HEK293 (cell line): ENCODE measurements at regions not wholly inside any gene's neighbourhood (a gene's known extent, or its start where the extent isn't known, plus 50 kb on each side); places are given as distances from the start of the nearest gene placed in this dataset.

Experiments
- CTCF ChIA-PET: fragments of 350-600 bp; formaldehyde crosslinking; extraction: SDS; loops from one replicate; lab custom pipeline; 2021; ENCODE audit warnings: antibody characterized with exemption; lab: Yijun Ruan, JAX
- POLR2A ChIA-PET: fragments of 300-600 bp; formaldehyde crosslinking; extraction: SDS; loops from one replicate; lab custom pipeline; 2020; ENCODE audit warnings: antibody characterized with exemption, inconsistent platforms; lab: Yijun Ruan, JAX
- H3K27ac ChIP-seq: fragments of 200-500 bp; sonication (Bioruptor generic); 2 replicates; pipeline ENCODE4 v1.5.1; 2014; ENCODE audit warnings: low read depth, low read length, control low read depth, inconsistent platforms; ENCODE audit errors: extremely low read depth
- H3K36me3 ChIP-seq, 2 experiments: fragments of 200-500 bp in 1 of 2; sonication (Bioruptor generic) in 1 of 2; 1 replicate in 1 of 2; 2 replicates in 1 of 2; pipeline ENCODE4 v1.5.1; 2014 to 2017; ENCODE audit warnings: inconsistent platforms in 2 of 2, low read length in 2 of 2; ENCODE audit not compliant: control insufficient read depth in 2 of 2, insufficient read depth in 1 of 2
- H3K4me1 ChIP-seq: fragments of 200-500 bp; sonication (Bioruptor generic); 2 replicates; pipeline ENCODE4 v1.5.1; 2014; ENCODE audit warnings: mild to moderate bottlenecking, low read length, inconsistent platforms; ENCODE audit not compliant: control insufficient read depth, insufficient read depth
- H3K4me3 ChIP-seq: 2 replicates; pipeline ENCODE4 v1.5.1; 2011; ENCODE audit warnings: low read depth, mild to moderate bottlenecking, control low read depth, low read length, moderate library complexity
- H3K9me3 ChIP-seq: fragments of 200-500 bp; sonication (Bioruptor generic); 2 replicates; pipeline ENCODE4 v1.5.1; 2014; ENCODE audit warnings: low read depth, low read length, inconsistent platforms; ENCODE audit not compliant: control insufficient read depth, insufficient read depth
- BCL11B ChIP-seq: fragments of 450-650 bp; formaldehyde crosslinking; IDR thresholded peaks from 2 replicates; pipeline ENCODE4 v1.5.1; 2016; ENCODE audit warnings: low read depth, missing biosample characterization, missing genetic modification characterization
- PRDM1 ChIP-seq: fragments of 450-650 bp; formaldehyde crosslinking; IDR thresholded peaks from 2 replicates; pipeline ENCODE4; 2016; ENCODE audit warnings: missing biosample characterization, missing genetic modification characterization
- PRDM10 ChIP-seq: fragments of 450-650 bp; formaldehyde crosslinking; IDR thresholded peaks from 2 replicates; pipeline ENCODE4 v1.5.1; 2016; ENCODE audit warnings: missing biosample characterization, missing genetic modification characterization
- SALL2 ChIP-seq: fragments of 450-650 bp; formaldehyde crosslinking; IDR thresholded peaks from 2 replicates; pipeline ENCODE4 v1.5.0; 2017; ENCODE audit warnings: missing biosample characterization, mild to moderate bottlenecking, missing genetic modification characterization, borderline replicate concordance
- ZFP3 ChIP-seq: fragments of 450-650 bp; formaldehyde crosslinking; IDR thresholded peaks from 2 replicates; pipeline ENCODE4 v1.5.1; 2016; ENCODE audit warnings: low read depth, missing biosample characterization, missing genetic modification characterization
- ZIC2 ChIP-seq: fragments of 450-650 bp; formaldehyde crosslinking; IDR thresholded peaks from 2 replicates; pipeline ENCODE4 v1.5.1; 2016; ENCODE audit warnings: missing biosample characterization, missing genetic modification characterization
- ZNF211 ChIP-seq: fragments of 450-650 bp; formaldehyde crosslinking; IDR thresholded peaks from 2 replicates; pipeline ENCODE4 v1.5.1; 2016; ENCODE audit warnings: low read depth, missing biosample characterization, missing genetic modification characterization
- ZNF214 ChIP-seq: fragments of 450-650 bp; formaldehyde crosslinking; IDR thresholded peaks from 2 replicates; pipeline ENCODE4 v1.5.1; 2017; ENCODE audit warnings: missing biosample characterization, mild to moderate bottlenecking, missing genetic modification characterization, borderline replicate concordance
- ZNF248 ChIP-seq: fragments of 450-650 bp; formaldehyde crosslinking; IDR thresholded peaks from 2 replicates; pipeline ENCODE4 v1.5.1; 2017; ENCODE audit warnings: missing biosample characterization, missing genetic modification characterization
- ZNF292 ChIP-seq: fragments of 450-650 bp; formaldehyde crosslinking; IDR thresholded peaks from 2 replicates; pipeline ENCODE4 v1.5.1; 2016; ENCODE audit warnings: low read depth, missing biosample characterization, missing genetic modification characterization, borderline replicate concordance
- ZNF335 ChIP-seq: fragments of 450-650 bp; formaldehyde crosslinking; conservative IDR thresholded peaks from 2 replicates; pipeline ENCODE4 v1.5.1; 2016; ENCODE audit warnings: missing biosample characterization, missing genetic modification characterization
- ZNF366 ChIP-seq: fragments of 450-650 bp; formaldehyde crosslinking; conservative IDR thresholded peaks from 2 replicates; pipeline ENCODE4 v1.5.1; 2016; ENCODE audit warnings: missing biosample characterization, missing genetic modification characterization
- ZNF398 ChIP-seq: fragments of 450-650 bp; formaldehyde crosslinking; IDR thresholded peaks from 2 replicates; pipeline ENCODE4 v1.5.1; 2017; ENCODE audit warnings: missing biosample characterization, missing genetic modification characterization
- ZNF404 ChIP-seq: fragments of 450-650 bp; formaldehyde crosslinking; IDR thresholded peaks from 2 replicates; pipeline ENCODE4 v1.5.1; 2017; ENCODE audit warnings: missing biosample characterization, missing genetic modification characterization
- ZNF433 ChIP-seq: fragments of 450-650 bp; formaldehyde crosslinking; IDR thresholded peaks from 2 replicates; pipeline ENCODE4 v1.5.1; 2016; ENCODE audit warnings: missing biosample characterization, missing genetic modification characterization, low read depth
- ZNF449 ChIP-seq: fragments of 450-650 bp; formaldehyde crosslinking; IDR thresholded peaks from 2 replicates; pipeline ENCODE4 v1.5.1; 2017; ENCODE audit warnings: missing biosample characterization, mild to moderate bottlenecking, missing genetic modification characterization, moderate library complexity
- ZNF548 ChIP-seq: fragments of 450-650 bp; formaldehyde crosslinking; IDR thresholded peaks from 2 replicates; pipeline ENCODE4 v1.5.1; 2016; ENCODE audit warnings: missing biosample characterization, missing genetic modification characterization
- ZNF580 ChIP-seq: fragments of 450-650 bp; formaldehyde crosslinking; IDR thresholded peaks from 2 replicates; pipeline ENCODE4 v1.5.1; 2016; ENCODE audit warnings: missing biosample characterization, missing genetic modification characterization
- ZNF600 ChIP-seq: fragments of 450-650 bp; formaldehyde crosslinking; IDR thresholded peaks from 2 replicates; pipeline ENCODE4 v1.5.1; 2016; ENCODE audit warnings: missing biosample characterization, missing genetic modification characterization
- ZNF623 ChIP-seq: fragments of 450-650 bp; formaldehyde crosslinking; IDR thresholded peaks from 2 replicates; pipeline ENCODE4 v1.5.1; 2016; ENCODE audit warnings: missing biosample characterization, missing genetic modification characterization
- ZNF670 ChIP-seq: fragments of 450-650 bp; formaldehyde crosslinking; IDR thresholded peaks from 2 replicates; pipeline ENCODE4 v1.5.1; 2016; ENCODE audit warnings: missing biosample characterization, missing genetic modification characterization, low read depth
- ZNF692 ChIP-seq: fragments of 450-650 bp; formaldehyde crosslinking; IDR thresholded peaks from 2 replicates; pipeline ENCODE4 v1.5.1; 2016; ENCODE audit warnings: missing biosample characterization, missing genetic modification characterization

- Histone ChIP-seq H3K4me1 (no peaks in the 10 kb centered on the region), H3K4me3 (no peak overlapping the region), H3K9me3 (no peaks in the 10 kb centered on the region), H3K36me3 (no peaks in the 10 kb centered on the region), H3K27ac (no peak overlapping the region)
- TF ChIP-seq PRDM1 (tag by site-specific recombination), result no peak
- TF ChIP-seq PRDM10, result no peak
- no peak for TF ChIP-seq ZNF623 (tag by site-specific recombination)
- POLR2A ChIA-PET, result interaction anchor here (0.5 kb wide), 1 partner anchor 19 kb away, joined by 6 read pairs; no protein-coding TSS in a partner anchor
- CTCF ChIA-PET, result interaction anchor here (0.6 kb wide), 1 partner anchor 105 kb away, joined by 4 read pairs; no protein-coding TSS in a partner anchor
Observed at GRCh38 chr3:157693762-157694161, 190.5 kb upstream of the VEPH1 start.

- no peaks in the 10 kb centered on the region for H3K4me1 ChIP-seq
- no peaks in the 10 kb centered on the region for H3K36me3 ChIP-seq
- no peak overlapping the region for H3K27ac ChIP-seq
- H3K4me3 ChIP-seq, result no peak overlapping the region
- CTCF ChIA-PET, result no interaction called here
- H3K9me3 ChIP-seq, result no peaks in the 10 kb centered on the region
- POLR2A ChIA-PET, result no interaction called here
- TF ChIP-seq ZNF366 (tag by site-specific recombination), result no peak
- TF ChIP-seq ZNF398 (tag by site-specific recombination), result no peak
- TF ChIP-seq ZNF335 (tag by site-specific recombination), result no peak
- no peak for TF ChIP-seq ZNF214
- TF ChIP-seq SALL2 (tag by site-specific recombination), result no peak
- no peak for TF ChIP-seq ZNF692 (tag by site-specific recombination)
- no peak for TF ChIP-seq ZNF211 (tag by site-specific recombination)
- no peak for TF ChIP-seq ZNF292 (tag by site-specific recombination)
- TF ChIP-seq ZNF248, result no peak
- no peak for TF ChIP-seq BCL11B
- TF ChIP-seq ZNF433 (tag by site-specific recombination), result no peak
- no peak for TF ChIP-seq ZNF580
- no peak for TF ChIP-seq ZNF600 (tag by site-specific recombination)
- TF ChIP-seq ZFP3 (tag by site-specific recombination), result no peak
- TF ChIP-seq ZNF404, result no peak
- TF ChIP-seq ZNF670 (tag by site-specific recombination), result no peak
- no peak for TF ChIP-seq ZIC2 (tag by site-specific recombination)
- no peak for TF ChIP-seq ZNF449 (tag by site-specific recombination)
- no peak for TF ChIP-seq ZNF548
- TF ChIP-seq, all 188 proteins: peak for 0
Observed at GRCh38 chr3:157692468-157692867, 189.3 kb upstream of the VEPH1 start.
